Fibroblast of skin of abdomen (primary cell): ENCODE measurements at regions not wholly inside any gene's neighbourhood (a gene's known extent, or its start where the extent isn't known, plus 50 kb on each side); places are given as distances from the start of the nearest gene placed in this dataset.
"Not testable (repeated sequence)": the region's sequence is repeated elsewhere in the genome, so short reads cannot be mapped to it uniquely, and the experiment has no call there.

Experiments used
- DNase-seq: peaks from one replicate; pipeline ENCODE4 v3.0.0-alpha.2; 2013

DNA sequence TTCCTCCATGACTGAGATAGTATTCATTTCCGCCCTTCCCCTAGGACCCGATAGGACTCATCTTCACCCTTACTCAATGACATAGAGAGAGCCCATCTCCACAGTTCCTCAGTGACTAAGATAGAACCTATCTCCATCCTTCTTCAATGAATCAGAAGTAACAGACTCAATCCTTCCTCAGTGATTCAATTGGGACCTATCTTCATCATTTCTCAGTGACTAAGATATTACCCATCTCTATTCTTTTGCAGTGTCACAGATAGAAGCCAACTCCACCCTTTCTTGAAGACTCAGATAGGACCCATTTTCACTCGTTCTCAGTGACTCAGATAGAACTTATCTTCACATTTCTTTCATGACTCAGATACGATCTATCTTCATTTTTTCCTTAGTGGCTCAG lies 164.6 kb downstream of the FBXO4 start:
- DNase-seq: no peak

DNA sequence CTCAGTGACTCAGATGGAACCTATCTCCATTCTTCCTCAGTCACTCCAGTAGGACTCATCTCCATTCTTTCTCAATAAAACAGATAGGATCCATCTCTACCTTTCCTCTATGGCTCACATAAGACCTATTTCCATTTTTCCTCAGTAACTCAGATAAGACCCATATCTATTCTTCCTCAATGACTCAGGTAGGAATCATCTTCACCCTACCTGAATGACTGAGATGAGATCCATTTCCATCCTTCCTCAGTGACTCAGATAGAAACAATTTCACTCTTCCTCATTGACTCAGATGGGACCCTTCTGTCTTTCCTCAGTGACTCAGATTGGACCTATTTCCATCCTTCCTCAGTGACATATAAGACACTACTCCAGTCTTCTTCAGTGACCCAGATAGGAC lies 165.1 kb downstream of the FBXO4 start:
- no peak for DNase-seq

GRCh38 chr5:42099846-42100245 lies 174.8 kb downstream of the FBXO4 start:
- not testable (repeated sequence) for DNase-seq

DNA sequence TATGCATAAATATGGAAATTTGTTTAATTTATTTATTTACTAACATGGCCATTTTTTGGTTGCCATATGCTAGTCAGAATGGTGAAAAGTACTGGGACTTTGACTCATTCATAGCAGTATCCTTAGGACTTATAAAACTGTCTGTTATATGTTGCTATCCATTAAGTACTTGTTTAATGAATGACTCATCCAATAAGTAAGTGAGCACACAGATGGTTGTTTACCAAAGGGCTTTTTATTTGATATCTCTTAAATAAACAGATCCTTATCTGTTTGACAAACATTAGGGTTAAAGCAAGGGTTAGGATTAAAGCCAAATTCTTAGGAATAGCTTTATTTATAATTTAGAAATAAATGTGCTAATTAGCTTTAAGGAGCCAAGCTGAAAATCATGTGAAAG lies 183.4 kb downstream of the FBXO4 start:
- no peak for DNase-seq

- no peak for DNase-seq
Observed at GRCh38 chr5:42109006-42109572, 184.0 kb downstream of the FBXO4 start.

- not testable (repeated sequence) for DNase-seq
Observed at GRCh38 chr5:42115721-42116120, 190.6 kb downstream of the FBXO4 start.

GRCh38 chr5:42120070-42120469 lies 195.0 kb downstream of the FBXO4 start:
- DNase-seq: no peak

DNA sequence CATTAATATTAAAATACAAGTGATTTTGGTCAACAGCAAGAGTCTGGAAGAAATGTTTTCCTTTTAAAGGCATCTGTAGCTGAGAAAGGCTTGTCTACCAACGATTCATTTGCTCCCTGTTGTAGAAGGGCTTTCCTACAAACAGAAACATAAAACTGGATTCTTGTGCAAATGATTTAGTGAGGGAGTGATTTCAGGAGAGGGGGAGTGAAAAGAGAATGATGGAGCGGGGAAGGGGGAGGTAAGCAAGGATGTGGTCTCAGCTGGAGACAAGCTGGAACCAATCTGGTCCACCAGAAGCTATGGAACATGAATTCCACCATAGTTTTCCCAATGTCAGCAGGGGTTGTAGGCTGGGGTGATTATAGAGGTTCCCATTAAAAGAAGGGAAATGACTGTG lies 196.3 kb downstream of the FBXO4 start:
- no peak for DNase-seq

GRCh38 chr5:42131081-42131480 lies 206.0 kb downstream of the FBXO4 start:
- DNase-seq: no peak

- no peak for DNase-seq
Observed at GRCh38 chr5:42143361-42143760, 218.3 kb downstream of the FBXO4 start.

DNA sequence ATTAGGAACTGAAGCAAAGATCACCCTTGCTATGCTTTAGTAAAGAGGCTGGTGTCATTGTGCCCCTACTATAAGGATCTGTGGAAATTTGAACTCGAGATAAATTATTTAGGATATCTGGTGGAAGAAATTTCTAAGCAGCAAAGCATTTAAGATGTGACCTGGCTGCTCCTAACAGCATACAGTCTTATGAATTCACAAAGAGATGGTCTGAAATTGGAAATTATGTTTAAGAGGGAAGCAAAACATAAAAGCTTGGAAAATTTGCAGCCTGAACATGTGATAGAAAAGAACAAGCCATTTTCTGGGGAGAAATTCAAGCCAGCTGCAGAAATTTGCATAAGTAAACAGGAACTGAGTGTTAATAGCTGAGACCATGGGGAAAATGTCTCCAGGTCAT lies 223.7 kb downstream of the FBXO4 start:
- no peak for DNase-seq

- DNase-seq: no peak
Observed at GRCh38 chr5:42157215-42157614, 232.1 kb downstream of the FBXO4 start.

GRCh38 chr5:42163083-42163482 lies 238.0 kb downstream of the FBXO4 start:
- no peak for DNase-seq

DNA sequence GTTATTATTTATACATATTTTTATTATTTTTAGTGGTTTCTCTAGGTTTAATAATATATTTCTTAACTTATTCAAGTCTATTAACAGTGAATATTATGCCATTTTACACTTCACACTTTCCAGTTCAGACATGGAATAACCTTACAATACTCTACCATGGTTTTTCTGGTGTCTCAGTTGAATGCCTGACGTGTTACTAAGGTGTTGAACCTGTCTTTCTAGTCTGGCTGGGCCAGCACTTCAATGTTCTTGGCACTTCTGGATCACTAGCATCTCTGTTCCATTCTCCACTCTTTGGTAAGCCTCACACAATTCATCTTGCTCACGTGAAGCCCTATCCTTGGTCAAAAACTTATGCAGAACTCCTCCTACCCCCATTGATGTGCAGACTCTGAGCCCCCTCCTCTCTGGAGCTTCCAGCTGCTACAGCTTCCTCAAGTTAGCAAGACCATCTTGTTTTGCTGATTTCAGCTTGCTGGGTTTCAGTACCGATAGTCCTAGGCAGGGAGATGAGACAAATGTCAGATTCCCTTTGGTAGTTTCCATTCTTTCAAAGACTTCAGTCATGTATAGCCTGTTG lies 243.1 kb downstream of the FBXO4 start:
- no peak for DNase-seq

- not testable (repeated sequence) for DNase-seq
Observed at GRCh38 chr5:42176118-42176517, 247.1 kb upstream of the GHR start.

- DNase-seq: not testable (repeated sequence)
Observed at GRCh38 chr5:42179843-42180242, 243.4 kb upstream of the GHR start.

DNA sequence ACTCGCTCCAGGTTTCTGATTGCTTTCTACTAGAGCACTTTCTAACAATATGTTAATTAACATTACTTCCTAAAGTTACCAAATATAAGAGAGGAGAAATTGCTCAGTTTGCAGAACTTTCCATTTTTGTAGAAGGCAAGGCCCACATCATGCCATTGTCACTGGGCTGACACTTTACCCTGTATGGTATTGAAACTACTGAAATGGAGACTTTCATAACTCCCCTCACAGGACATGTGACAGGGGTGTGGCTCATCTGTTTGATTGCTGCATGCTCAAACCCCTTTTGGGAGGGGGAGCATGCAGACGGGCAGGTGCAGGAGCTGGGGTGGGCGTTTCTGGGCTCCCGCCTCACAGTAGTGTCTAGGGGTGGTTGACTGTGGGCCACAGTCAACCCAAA lies 206.3 kb upstream of the GHR start:
- DNase-seq: no peak

GRCh38 chr5:42217791-42218190 lies 205.4 kb upstream of the GHR start:
- no peak for DNase-seq

GRCh38 chr5:42225009-42225408 lies 198.2 kb upstream of the GHR start:
- DNase-seq: no peak

DNA sequence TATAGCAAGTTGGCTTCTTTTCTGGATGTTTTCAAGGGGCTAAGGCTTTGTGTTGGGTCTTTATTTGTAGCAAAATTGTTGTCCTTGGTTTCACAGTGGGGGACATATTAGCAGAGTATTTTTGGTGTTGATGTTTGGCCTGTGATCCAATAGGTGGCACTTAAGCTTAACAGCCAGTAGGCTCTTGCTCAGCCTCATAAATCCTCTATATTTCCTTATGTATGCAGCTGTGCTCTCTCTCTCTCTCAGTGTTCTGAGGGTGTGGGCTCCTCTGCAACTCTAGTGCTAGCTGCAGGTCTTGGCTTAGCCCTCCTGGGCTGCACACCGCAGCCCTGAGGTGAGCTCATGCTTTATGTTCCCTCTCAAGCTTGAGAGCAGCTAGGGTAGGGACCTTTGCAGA lies 195.0 kb upstream of the GHR start:
- no peak for DNase-seq

DNA sequence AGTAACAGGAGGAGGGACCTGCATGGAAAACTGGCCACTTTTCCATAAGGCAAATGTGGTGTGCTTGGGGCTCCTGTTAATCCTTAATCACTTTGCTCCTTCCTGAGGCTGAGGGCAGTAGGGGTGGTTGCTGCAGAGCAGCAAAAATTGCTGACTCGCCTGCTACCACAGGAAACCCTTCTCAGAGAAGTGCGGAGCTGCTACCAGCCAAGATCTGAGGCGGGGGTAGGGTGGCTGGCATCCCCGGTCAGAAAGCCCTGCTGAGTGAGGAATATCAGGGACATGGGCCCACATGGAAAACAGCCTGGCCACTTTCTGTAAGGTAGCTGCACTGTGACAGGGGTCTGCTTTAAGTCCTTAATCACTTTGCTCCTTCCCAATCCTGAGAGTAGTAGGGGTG lies 192.4 kb upstream of the GHR start:
- no peak for DNase-seq

DNA sequence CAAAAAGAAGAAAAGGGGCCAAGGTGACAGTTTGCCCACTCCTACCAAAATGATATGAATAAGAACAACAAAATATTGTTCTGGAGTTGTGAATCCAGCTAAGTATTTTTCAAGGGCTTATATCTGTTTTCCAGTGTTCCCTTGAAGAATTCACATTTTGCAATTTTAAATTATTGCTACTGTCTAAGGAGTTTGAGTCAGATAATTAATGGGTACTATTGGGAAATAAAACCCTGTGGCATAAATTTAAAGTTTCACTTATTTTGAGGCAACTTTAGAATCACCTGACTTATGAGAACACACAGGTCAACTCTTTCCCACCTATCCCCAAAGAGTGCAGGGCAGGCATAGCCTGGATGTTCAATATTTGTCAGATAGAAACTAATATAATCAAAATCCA lies 188.0 kb upstream of the GHR start:
- DNase-seq: no peak

GRCh38 chr5:42235837-42236236 lies 187.4 kb upstream of the GHR start:
- no peak for DNase-seq

GRCh38 chr5:42241636-42242035 lies 181.6 kb upstream of the GHR start:
- no peak for DNase-seq

- no peak for DNase-seq
Observed at GRCh38 chr5:42242210-42242609, 181.0 kb upstream of the GHR start.
